ENCODE measurements at regions not wholly inside any gene's neighbourhood (a gene's known extent, or its start where the extent isn't known, plus 50 kb on each side); places are given as distances from the start of the nearest gene placed in this dataset.
"Not testable (repeated sequence)": the region's sequence is repeated elsewhere in the genome, so short reads cannot be mapped to it uniquely, and the experiment has no call there.

GRCh38 chr1:83158924-83159323, 840.0 kb downstream of the TTLL7 start:
- not testable (repeated sequence) for TF ChIP-seq CTCF (conservative IDR thresholded peaks at IDR 0.05; ENCODE audit: low read depth, low read length); POLR2A (IDR thresholded peaks at IDR 0.05; ENCODE audit: low read depth, low read length); MXI1 (IDR thresholded peaks at IDR 0.05; ENCODE audit: borderline replicate concordance, low read depth, low read length); RCOR1 (IDR thresholded peaks at IDR 0.05; ENCODE audit: insufficient replicate concordance, low read length); SMC3 (IDR thresholded peaks at IDR 0.05; ENCODE audit: low read depth, low read length)
